Pons (tissue), 1 donor: ENCODE measurements at regions not wholly inside any gene's neighbourhood (a gene's known extent, or its start where the extent isn't known, plus 50 kb on each side); places are given as distances from the start of the nearest gene placed in this dataset.
"Not testable (repeated sequence)": the region's sequence is repeated elsewhere in the genome, so short reads cannot be mapped to it uniquely, and the experiment has no call there.

Source experiments
- DNase-seq: peaks from one replicate; pipeline ENCODE4 v3.0.0-alpha.2; 2016; ENCODE audit warnings: low spot score

DNA sequence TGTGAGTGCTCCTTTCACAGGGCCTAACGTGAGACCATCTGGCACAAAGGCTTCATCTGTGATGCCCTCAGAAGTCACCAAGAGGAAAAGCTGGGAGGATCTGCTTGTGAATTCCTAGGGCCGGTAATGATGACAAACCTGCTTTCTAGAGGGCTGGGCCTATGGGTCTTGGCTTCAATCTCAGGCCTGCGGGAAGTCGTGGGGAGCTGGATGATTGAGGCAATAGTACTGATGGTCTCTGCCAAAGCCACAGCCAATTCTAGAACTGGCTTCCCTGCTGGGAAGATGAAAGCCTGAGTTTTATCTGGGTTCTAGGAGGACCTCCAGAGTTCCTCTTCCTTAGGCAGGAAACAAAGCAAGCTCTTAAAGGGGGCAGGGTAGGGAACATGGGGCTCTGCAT, 102.7 kb downstream of the TMEM215 start:
- DNase-seq, result no peak

GRCh38 chr9:32894485-32894884, 106.9 kb downstream of the APTX start:
- DNase-seq, result not testable (repeated sequence)

- no peak for DNase-seq
These were observed 102.2 kb downstream of the APTX start for GRCh38 chr9:32899181-32899580.

GRCh38 chr9:32899761-32900160, 101.7 kb downstream of the APTX start:
- DNase-seq, result no peak

- peak; percentile 35 for DNase-seq
These were observed 95.2 kb downstream of the APTX start for GRCh38 chr9:32906213-32906612.

- DNase-seq, result no peak
These were observed 85.6 kb downstream of the APTX start for GRCh38 chr9:32915802-32916201.

GRCh38 chr9:32918628-32919027, 82.8 kb downstream of the APTX start:
- no peak for DNase-seq
